Stimulated activated CD8-positive, alpha-beta memory T cell treated with anti-CD3 and anti-CD28 coated beads, Interleukin-15, amount 100 ng/mL, for 48 hours (primary cell): ENCODE measurements at regions not wholly inside any gene's neighbourhood (a gene's known extent, or its start where the extent isn't known, plus 50 kb on each side); places are given as distances from the start of the nearest gene placed in this dataset.

Experiments
- DNase-seq, 2 donors: peaks; one replicate each; pipeline ENCODE4 v3.0.0-alpha.2; 2020; ENCODE audit warnings: low read depth in 2 of 2

DNA sequence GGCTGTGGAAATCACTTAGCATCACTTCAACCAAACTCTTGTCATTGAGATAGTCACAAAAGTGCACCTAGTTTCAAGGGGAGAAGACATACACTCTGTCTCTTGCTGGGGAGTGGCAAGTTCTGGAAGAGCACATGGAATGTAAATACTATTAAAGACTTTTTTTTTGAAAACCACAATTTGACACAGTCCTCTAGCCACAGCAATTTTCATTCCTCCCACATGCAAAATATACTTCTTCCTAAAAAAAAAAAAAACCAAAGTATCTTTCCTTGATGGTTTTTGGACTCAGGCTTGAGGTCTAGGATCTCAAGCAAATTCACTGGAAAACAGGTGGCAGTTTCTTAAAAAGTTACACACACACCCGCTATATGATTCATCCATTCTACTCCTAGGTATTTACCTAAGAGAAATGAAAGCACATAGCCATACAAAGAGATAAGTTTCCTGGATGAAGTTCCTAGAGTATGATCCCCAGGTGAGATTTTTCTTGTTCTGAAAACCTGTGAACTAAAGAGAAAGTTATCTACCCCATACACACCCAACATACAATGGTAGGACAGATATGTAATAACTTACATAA lies 295.8 kb downstream of the SP3 start:
- DNase-seq, result no peak

DNA sequence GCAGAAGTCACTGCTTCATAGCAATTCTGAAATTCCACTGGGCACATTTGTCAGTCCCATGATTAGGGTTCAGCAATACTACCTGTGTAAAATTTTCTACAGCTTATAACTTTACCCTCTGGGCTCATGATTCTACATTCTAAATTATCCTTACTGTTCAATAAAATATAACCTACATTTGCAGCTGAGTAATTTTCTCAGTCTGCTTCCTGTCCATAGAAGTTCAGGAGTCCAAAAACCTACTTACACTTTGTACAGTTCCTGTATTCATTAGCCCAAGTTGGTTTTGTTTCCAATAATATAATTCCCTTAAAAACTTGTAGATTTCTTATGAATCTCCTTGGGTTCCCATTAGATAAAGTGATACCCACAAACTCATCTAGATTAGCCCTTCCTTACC lies 295.3 kb downstream of the SP3 start:
- DNase-seq, result no peak

DNA sequence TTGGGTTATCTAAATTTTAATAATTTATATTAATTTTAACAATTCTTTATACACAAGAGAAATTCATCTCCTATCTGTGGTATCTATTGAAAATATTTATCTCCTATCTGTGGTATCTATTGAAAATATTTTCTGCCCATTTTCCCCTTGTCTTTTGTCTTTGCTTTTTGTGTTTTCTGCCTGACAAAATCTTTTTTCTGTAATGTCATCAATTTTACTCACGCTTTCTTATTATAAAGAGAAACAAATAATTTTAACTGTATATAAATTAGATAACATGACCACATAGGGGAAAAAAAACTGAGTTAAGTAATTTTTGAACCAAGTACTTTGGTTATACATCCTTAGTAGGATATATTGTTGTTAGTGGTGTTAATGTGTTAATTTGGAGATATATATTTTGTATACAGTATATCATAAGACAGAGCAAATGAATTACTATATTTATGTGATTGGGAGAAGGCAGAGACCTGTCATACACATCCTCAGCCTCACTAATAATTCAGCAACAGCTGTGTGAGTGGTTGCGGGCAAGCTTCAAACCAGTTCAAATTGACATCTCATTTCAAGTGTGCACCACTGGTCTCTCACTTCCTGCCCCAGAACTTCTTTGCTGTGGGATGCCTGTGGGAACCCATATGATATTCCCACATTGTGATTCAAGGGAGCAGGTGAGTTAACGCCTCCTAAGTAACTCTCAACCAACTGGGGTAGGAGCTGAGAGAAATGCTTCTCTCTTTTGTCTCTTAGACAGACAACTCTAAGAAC lies 292.4 kb downstream of the SP3 start:
- no peak for DNase-seq

DNA sequence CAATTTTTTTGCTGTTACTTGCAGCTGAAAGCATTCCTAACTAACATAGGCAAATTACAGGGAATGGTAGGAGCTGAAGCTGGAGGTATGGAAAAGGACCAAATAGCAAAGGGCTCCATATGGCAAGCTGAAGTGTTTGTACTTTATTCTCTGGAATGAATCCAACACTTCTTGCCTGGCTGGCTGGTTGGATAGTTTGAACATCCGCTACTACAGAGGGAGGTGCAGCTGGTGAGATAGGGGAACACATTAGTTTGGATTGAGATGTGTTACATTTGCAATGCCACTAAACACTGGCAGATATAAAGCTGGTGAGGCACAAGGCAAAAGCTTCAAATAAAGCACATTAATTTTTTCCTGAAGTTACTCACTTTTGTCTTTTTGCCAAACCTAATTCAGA lies 291.5 kb downstream of the SP3 start:
- no peak for DNase-seq

DNA sequence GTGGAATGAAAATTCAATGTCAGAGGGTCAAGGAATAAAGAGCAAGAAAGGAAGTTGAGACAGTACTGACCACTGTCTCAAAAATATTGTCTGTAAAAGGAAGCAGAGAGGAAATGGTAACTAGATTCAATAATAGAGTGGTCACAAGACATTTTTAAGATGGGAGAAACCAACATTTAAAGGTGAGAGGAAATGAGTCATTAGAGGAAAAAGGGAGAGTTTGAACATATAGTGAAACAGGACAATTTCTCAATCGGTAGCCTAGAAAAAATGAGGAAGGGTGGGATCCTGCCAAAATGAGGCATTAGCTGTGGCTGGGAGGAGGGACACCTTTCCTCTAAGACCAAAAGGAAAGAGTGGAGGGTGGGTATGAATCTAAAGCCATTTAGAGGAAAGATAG lies 288.5 kb downstream of the SP3 start:
- no peak for DNase-seq

GRCh38 chr2:173678186-173678585 lies 287.0 kb downstream of the SP3 start:
- DNase-seq, result no peak

- no peak for DNase-seq
Measured at GRCh38 chr2:173680574-173680973, 284.6 kb downstream of the SP3 start.

DNA sequence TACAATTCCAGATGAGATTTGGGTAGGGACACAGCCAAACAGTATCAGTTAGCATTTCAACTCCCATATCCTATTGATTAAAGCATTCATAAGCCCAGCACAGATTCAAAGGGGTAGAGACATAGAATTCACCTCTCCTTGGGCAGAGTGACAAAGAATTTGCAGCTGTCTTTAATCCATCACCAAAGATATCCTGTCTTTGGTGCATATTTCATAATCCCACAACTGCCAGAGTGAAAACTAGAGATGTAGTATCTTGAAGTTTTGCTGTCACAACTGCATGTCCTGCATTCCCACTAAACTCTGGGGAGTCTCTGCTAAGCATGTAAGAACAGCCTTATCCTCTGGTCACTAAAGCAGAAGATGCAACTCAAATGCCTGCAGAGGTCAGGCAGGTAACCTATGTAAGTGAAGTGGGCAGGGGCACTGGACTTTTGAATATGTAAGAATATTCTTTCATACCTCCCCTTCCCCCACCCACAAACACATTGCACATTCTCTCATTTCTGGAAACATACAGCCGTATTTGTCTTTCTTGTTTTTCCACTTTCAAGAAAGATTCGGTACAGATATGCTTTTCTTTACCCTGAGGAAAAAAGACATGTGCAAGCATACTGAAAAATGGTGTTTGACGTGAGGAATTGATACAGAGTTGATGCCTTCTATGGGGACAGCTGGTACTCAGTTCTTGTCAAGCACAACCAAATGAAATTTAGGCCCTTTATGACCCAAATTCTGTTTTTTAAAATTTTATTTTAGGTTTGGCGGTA lies 283.1 kb downstream of the SP3 start:
- no peak for DNase-seq

- no peak for DNase-seq
Measured at GRCh38 chr2:173684896-173685459, 280.2 kb downstream of the SP3 start.

GRCh38 chr2:173690349-173690748 lies 274.8 kb downstream of the SP3 start:
- DNase-seq, result no peak

GRCh38 chr2:173692068-173692467 lies 273.1 kb downstream of the SP3 start:
- no peak for DNase-seq

- no peak for DNase-seq
Measured at GRCh38 chr2:173693044-173693589, 272.1 kb downstream of the SP3 start.

DNA sequence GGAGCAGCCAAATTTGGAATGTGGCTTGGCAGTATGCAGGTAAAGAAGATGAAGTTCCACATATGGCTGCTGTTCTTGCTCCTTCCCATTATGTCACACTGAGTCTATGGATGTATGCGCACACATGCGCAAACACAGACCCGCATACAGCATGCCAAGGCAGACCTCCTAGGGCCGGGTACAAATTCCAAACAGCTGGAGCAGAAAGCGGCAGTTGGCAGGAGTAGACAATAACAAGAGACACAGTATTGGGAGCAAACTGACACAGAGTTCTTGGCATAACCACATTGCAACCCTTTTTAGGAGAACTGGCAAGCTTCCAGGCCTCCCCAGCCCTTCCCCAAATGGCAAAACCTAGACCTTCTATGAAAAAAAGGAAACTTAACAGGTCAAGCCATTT lies 268.9 kb downstream of the SP3 start:
- DNase-seq, result no peak

DNA sequence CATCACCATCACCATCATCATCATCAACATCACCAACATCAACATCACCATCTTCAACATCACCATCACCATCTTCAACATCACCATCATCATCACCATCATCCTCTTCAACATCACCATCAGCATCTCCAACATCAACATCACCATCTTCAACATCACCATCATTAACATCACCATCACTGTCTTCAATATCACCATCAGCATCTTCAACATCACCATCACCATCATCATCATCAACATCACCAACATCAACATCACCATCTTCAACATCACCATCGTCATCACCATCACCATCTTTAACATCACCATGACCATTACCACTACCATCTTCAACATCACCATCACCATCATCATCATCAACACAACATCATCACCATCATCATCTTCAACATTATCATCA lies 267.2 kb downstream of the SP3 start:
- DNase-seq, result no peak

DNA sequence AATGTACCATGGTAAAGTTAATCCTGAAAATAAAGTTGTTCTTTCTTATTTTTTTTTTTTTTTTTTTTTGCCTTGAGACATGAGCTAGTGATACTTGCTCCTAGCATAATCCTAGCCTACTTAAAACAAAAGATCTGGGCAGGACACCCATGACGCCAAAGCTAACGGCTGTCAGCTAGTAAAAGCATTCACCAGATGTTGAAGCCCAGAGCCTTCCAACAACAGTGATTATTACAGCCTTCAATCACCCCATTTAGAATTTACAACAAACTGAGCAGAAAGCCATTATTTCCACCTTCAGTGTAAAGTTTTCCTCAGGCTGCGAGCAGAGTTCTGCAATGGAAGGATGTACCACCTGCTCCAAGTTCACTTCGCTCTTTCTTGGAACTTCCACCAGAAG lies 259.5 kb downstream of the SP3 start:
- DNase-seq, result no peak

DNA sequence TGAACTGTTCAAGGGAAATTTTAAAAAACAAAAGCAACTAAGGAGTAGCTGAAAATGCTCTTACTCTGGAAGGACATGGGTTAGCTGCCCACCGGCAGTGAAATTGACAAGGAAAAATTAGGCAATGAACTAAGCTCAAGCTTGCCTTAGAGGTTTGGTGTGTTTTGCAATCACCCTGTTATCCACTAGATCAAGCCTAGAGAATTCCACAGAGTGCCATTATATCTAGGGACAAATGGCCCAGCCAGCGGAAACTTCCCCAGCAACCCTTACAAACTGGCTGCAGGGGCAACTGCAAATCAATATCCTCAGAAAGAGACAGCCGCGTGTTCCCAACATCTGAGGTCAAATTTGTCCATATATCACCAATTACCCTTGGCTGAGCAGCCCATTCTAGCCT lies 258.2 kb downstream of the SP3 start:
- DNase-seq, result no peak

DNA sequence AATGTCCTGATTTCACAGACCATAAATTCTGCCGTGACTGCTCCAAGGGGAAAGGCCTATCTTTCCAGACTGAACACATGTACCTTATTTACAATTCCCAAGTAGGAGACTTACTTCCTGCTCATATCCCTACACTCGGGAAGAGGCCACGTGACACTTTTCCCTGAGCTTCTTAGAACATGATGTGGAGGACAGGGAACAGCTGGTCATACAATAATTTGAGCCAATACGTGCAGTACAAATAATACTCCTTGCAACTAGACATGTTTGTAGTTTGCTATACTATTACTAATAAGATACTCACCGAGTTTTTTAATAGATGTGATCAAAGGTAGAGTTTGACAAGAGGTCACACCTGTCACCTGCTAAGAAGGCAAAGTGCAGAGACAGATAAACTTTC lies 256.4 kb downstream of the SP3 start:
- no peak for DNase-seq

GRCh38 chr2:173711816-173712215 lies 253.4 kb downstream of the SP3 start:
- DNase-seq, result no peak

- DNase-seq, result no peak
Measured at GRCh38 chr2:173713904-173714555, 251.1 kb downstream of the SP3 start.

- no peak for DNase-seq
Measured at GRCh38 chr2:173715441-173715840, 249.7 kb downstream of the SP3 start.

GRCh38 chr2:173716458-173717052 lies 248.6 kb downstream of the SP3 start:
- DNase-seq, result no peak
